GM21381 (cell line): ENCODE measurements at regions not wholly inside any gene's neighbourhood (a gene's known extent, or its start where the extent isn't known, plus 50 kb on each side); places are given as distances from the start of the nearest gene placed in this dataset.
"Not testable (repeated sequence)": the region's sequence is repeated elsewhere in the genome, so short reads cannot be mapped to it uniquely, and the experiment has no call there.

Experiments used
- ATAC-seq: cut with Tn5 transposase; IDR thresholded peaks from one replicate; pipeline ENCODE4 v1.9.1; 2021; ENCODE audit warnings: mild to moderate bottlenecking, moderate library complexity; ENCODE audit not compliant: unreplicated experiment

GRCh38 chr18:43936176-43936575, 658.9 kb upstream of the SYT4 start:
- no peak for ATAC-seq

- ATAC-seq, result no peak
These were observed 672.0 kb upstream of the SYT4 start for GRCh38 chr18:43949291-43949690.

GRCh38 chr18:43950062-43950461, 672.8 kb upstream of the SYT4 start:
- no peak for ATAC-seq

GRCh38 chr18:43952398-43952797, 675.1 kb upstream of the SYT4 start:
- ATAC-seq, result no peak

GRCh38 chr18:43961722-43962121, 684.4 kb upstream of the SYT4 start:
- ATAC-seq, result no peak

- ATAC-seq, result no peak
These were observed 687.4 kb upstream of the SYT4 start for GRCh38 chr18:43964666-43965065.

GRCh38 chr18:43965691-43966090, 688.4 kb upstream of the SYT4 start:
- no peak for ATAC-seq

GRCh38 chr18:43970656-43971055, 693.4 kb upstream of the SYT4 start:
- ATAC-seq, result no peak

- no peak for ATAC-seq
These were observed 700.9 kb upstream of the SYT4 start for GRCh38 chr18:43978174-43978573.

GRCh38 chr18:43982582-43982981, 698.1 kb upstream of the SETBP1 start:
- no peak for ATAC-seq

- ATAC-seq, result not testable (repeated sequence)
These were observed 693.6 kb upstream of the SETBP1 start for GRCh38 chr18:43987061-43987460.

- no peak for ATAC-seq
These were observed 687.9 kb upstream of the SETBP1 start for GRCh38 chr18:43992741-43993140.

GRCh38 chr18:43994381-43994780, 686.3 kb upstream of the SETBP1 start:
- no peak for ATAC-seq

GRCh38 chr18:44013871-44014270, 666.8 kb upstream of the SETBP1 start:
- no peak for ATAC-seq

GRCh38 chr18:44025421-44025820, 655.3 kb upstream of the SETBP1 start:
- no peak for ATAC-seq

- no peak for ATAC-seq
These were observed 652.6 kb upstream of the SETBP1 start for GRCh38 chr18:44028109-44028508.

GRCh38 chr18:44031063-44031462, 649.6 kb upstream of the SETBP1 start:
- ATAC-seq, result no peak

GRCh38 chr18:44033144-44033701, 647.5 kb upstream of the SETBP1 start:
- peak; percentile 77 for ATAC-seq

- no peak for ATAC-seq
These were observed 645.1 kb upstream of the SETBP1 start for GRCh38 chr18:44035554-44035953.

GRCh38 chr18:44036501-44036900, 644.2 kb upstream of the SETBP1 start:
- ATAC-seq, result no peak

GRCh38 chr18:44039216-44039615, 641.5 kb upstream of the SETBP1 start:
- ATAC-seq, result no peak

GRCh38 chr18:44039826-44040225, 640.9 kb upstream of the SETBP1 start:
- ATAC-seq, result no peak

GRCh38 chr18:44041553-44041952, 639.1 kb upstream of the SETBP1 start:
- no peak for ATAC-seq
